ENCODE measurements at regions not wholly inside any gene's neighbourhood (a gene's known extent, or its start where the extent isn't known, plus 50 kb on each side); places are given as distances from the start of the nearest gene placed in this dataset.

GRCh38 chr14:59081720-59082119 is 106.7 kb upstream of the DAAM1 start:
- DNase-seq: no peak

- DNase-seq: no peak
Observed at GRCh38 chr14:59085207-59085739, 103.2 kb upstream of the DAAM1 start.

GRCh38 chr14:59086241-59086882 is 102.1 kb upstream of the DAAM1 start:
- DNase-seq: no peak

GRCh38 chr14:59087240-59087639 is 101.2 kb upstream of the DAAM1 start:
- DNase-seq: no peak

- DNase-seq: no peak
Observed at GRCh38 chr14:59087711-59088110, 100.8 kb upstream of the DAAM1 start.

- no peak for DNase-seq
Observed at GRCh38 chr14:59090572-59090971, 97.9 kb upstream of the DAAM1 start.

GRCh38 chr14:59091404-59091803 is 97.1 kb upstream of the DAAM1 start:
- no peak for DNase-seq

- no peak for DNase-seq
Observed at GRCh38 chr14:59091976-59092375, 96.5 kb upstream of the DAAM1 start.

- no peak for DNase-seq
Observed at GRCh38 chr14:59093902-59094301, 94.6 kb upstream of the DAAM1 start.

GRCh38 chr14:59096303-59096702 is 92.2 kb upstream of the DAAM1 start:
- no peak for DNase-seq

GRCh38 chr14:59097681-59098080 is 90.8 kb upstream of the DAAM1 start:
- DNase-seq: no peak

GRCh38 chr14:59098377-59098776 is 90.1 kb upstream of the DAAM1 start:
- no peak for DNase-seq

- DNase-seq: no peak
Observed at GRCh38 chr14:59100205-59100604, 88.3 kb upstream of the DAAM1 start.

- DNase-seq: no peak
Observed at GRCh38 chr14:59101476-59101875, 87.0 kb upstream of the DAAM1 start.

GRCh38 chr14:59103396-59103795 is 85.1 kb upstream of the DAAM1 start:
- DNase-seq: no peak

- no peak for DNase-seq
Observed at GRCh38 chr14:59107819-59108218, 80.6 kb upstream of the DAAM1 start.

GRCh38 chr14:59116984-59117415 is 71.5 kb upstream of the DAAM1 start:
- DNase-seq: no peak

GRCh38 chr14:59117754-59118528 is 70.5 kb upstream of the DAAM1 start:
- no peak for DNase-seq

GRCh38 chr14:59120921-59121320 is 67.5 kb upstream of the DAAM1 start:
- DNase-seq: no peak

GRCh38 chr14:59123531-59123930 is 64.9 kb upstream of the DAAM1 start:
- DNase-seq: no peak

- DNase-seq: no peak
Observed at GRCh38 chr14:59123975-59124374, 64.5 kb upstream of the DAAM1 start.

- no peak for DNase-seq
Observed at GRCh38 chr14:59125156-59125555, 63.3 kb upstream of the DAAM1 start.

GRCh38 chr14:59126714-59127436 is 61.6 kb upstream of the DAAM1 start:
- peak; percentile 17 for DNase-seq

GRCh38 chr14:59127437-59127732 is 61.1 kb upstream of the DAAM1 start:
- DNase-seq: no peak

Data from activated CD4-positive, alpha-beta T cell treated with anti-CD3 and anti-CD28 coated beads for 48 hours (primary cell).